Stimulated activated effector memory CD8-positive, alpha-beta T cell treated with anti-CD3 and anti-CD28 coated beads, Interleukin-12 subunit alpha, Interleukin-12 subunit beta, amount 100 ng/mL, for 72 hours (primary cell): ENCODE measurements at regions not wholly inside any gene's neighbourhood (a gene's known extent, or its start where the extent isn't known, plus 50 kb on each side); places are given as distances from the start of the nearest gene placed in this dataset.

Experiments
- ATAC-seq: fragments of 150-1000 bp; cut with Tn5 transposase; 2 replicates; pipeline ENCODE4 v1.10.0; 2021
- DNase-seq, 2 donors: peaks; one replicate each; pipeline ENCODE4 v3.0.0; 2021 to 2022; ENCODE audit warnings: low spot score in 2 of 2
- H3K27ac Mint-ChIP-seq: one replicate; pipeline ENCODE4 v1.8.0; 2022; ENCODE audit warnings: mild to moderate bottlenecking, mixed read lengths
- H3K36me3 Mint-ChIP-seq: one replicate; pipeline ENCODE4 v1.8.0; 2022; ENCODE audit warnings: mild to moderate bottlenecking, mixed read lengths
- H3K4me1 Mint-ChIP-seq: one replicate; pipeline ENCODE4 v1.8.0; 2022; ENCODE audit warnings: mixed read lengths
- H3K4me3 Mint-ChIP-seq: one replicate; pipeline ENCODE4 v1.8.0; 2022; ENCODE audit warnings: mild to moderate bottlenecking, mixed read lengths
- H3K9me3 Mint-ChIP-seq: one replicate; pipeline ENCODE4 v1.8.0; 2022; ENCODE audit warnings: mixed read lengths

DNA sequence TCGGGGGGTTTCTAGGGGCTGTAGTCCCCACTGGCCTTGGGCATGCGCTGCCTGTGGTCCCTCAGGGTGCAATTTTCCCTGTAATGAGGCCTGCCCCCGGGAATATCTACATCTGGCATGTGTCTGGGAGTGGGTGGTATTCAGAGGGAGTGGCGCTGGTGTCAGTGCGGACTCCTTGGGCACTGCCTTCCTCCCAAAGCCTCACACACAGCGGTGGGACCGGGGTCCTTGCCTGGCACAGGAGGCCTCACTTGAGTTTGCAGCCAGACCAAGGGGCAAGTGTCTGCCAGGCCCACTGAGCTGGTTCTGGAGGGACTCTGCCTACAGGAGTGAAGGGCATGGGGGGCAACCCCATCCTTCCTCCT lies 53.5 kb upstream of the PCSK6 start:
- Mint-ChIP-seq H3K9me3 (no peaks in the 10 kb centered on the region), H3K27ac (no peak overlapping the region), H3K4me3 (no peak overlapping the region), H3K4me1 (no peaks in the 10 kb centered on the region), H3K36me3 (peaks cover 5% of the 10 kb centered on the region)
- ATAC-seq: no peak
- DNase-seq: no peak

DNA sequence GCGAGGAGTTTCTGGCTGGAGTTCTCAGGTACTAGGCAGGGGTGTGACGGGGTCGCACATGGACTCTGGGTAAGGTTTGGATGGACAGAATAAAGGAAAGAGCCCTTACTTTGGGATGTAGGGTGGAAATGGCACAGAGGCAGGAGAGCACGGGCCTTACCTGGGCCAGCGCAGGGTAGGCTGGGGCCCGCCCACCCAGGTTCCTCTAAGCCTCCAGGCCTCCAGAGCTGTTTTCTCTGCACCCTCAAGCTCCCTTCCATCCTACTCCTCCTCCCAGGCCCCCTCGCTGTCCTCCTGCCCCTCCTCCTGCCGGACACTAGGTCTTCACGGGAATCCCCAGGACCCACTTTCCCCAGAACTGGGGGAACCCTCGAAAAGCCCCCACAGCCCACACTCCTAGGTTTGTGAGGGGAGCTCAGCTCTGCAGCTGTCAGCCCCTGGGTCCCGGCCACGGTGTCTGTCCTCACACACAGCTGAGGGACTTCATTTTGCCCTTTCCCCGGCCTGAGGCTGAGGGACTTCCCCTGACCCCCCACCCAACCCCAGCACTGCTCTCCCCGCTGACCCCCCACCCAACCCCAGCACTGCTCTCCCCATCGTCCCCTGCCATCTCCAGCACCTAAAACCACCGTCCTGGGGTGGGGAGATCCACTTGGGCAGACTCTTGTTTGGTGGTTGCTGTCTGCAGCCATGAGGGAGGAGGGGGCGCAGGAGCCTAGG lies 53.0 kb upstream of the PCSK6 start:
- Mint-ChIP-seq H3K9me3 (no peaks in the 10 kb centered on the region), H3K27ac (no peak overlapping the region), H3K4me1 (no peaks in the 10 kb centered on the region), H3K36me3 (peaks cover 5% of the 10 kb centered on the region), H3K4me3 (no peak overlapping the region)
- ATAC-seq (no peak), DNase-seq (no peak)

DNA sequence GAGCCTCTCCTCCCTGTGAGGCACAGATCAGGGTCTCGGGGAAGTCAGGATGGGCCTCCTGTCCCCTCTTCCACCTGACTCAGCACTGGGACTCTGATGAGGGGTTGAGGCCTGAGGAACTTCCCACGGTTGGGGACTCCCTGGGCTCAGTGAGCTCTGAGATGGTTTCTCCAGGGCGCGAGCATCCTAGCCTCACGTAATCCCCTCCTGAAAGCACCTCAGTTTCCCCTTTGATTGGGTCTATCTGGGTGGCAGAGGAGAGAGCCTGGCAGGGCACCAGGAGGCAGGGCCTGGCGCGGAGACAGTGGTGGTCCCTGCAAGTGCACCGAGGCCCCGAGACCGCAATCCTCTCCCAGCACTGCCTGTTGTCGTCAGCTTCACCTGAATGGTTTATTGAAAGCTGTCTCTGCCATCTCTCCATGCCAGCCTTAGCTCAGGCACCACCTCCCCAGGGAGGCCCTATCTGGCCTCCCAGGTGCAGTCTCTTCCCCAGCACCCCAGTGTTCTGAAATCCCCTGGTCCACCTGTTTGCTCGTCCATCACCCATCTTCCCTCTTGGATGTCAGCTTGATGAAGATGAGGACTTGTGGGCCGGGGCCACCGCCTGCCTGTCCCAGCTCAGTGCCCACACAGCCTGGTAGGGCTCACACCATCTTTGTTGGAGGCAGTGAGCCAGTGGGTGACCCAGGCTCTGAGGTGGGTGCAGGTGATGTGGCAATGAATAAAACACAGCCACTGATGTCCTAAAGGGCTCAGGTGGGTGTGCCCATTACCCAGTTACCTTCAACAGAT lies 52.2 kb upstream of the PCSK6 start:
- Mint-ChIP-seq H3K27ac (no peak overlapping the region), H3K36me3 (peaks cover 5% of the 10 kb centered on the region), H3K9me3 (no peaks in the 10 kb centered on the region), H3K4me1 (no peaks in the 10 kb centered on the region), H3K4me3 (no peak overlapping the region)
- DNase-seq: no peak
- ATAC-seq: no peak

DNA sequence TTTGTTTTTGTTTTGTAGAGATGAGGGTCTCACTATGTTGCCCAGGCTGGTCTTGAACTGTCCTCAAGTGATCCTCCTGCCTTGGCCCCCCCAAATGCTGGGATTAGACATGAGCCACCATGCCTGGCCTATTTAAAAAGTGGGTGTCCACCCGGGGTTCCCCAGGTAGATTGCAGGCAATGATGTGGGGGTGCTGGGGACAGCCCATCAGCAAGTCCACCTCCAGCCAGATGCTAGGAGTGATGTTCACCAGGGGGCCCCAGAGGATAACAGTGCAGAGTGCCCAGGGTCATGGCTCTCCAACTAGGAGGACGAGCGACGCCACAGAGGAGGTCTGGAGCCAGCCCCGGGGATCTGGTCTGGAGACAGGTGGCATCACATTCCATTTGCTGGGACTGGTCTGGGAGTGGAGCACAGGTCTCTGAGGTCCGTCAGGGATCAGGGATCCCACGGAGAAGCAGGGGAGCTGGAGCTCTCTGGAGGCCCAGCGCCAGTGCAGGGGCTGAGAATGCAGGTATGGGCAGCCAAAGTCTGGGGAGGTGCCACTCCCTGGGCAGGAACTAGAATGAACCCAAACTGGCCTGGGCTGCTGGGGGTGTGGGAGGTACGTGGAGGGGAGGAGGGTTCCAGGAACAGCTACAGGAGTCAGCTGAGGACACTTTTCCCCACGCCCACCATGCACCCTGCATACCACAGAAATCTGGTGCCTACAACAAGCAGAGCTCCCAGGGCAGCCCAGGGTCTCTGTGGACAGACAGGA lies 51.2 kb upstream of the PCSK6 start:
- DNase-seq (no peak), ATAC-seq (peak; percentile 32)
- Mint-ChIP-seq H3K9me3 (no peaks in the 10 kb centered on the region), H3K36me3 (peaks cover 5% of the 10 kb centered on the region), H3K27ac (no peak overlapping the region), H3K4me3 (no peak overlapping the region), H3K4me1 (no peaks in the 10 kb centered on the region)

DNA sequence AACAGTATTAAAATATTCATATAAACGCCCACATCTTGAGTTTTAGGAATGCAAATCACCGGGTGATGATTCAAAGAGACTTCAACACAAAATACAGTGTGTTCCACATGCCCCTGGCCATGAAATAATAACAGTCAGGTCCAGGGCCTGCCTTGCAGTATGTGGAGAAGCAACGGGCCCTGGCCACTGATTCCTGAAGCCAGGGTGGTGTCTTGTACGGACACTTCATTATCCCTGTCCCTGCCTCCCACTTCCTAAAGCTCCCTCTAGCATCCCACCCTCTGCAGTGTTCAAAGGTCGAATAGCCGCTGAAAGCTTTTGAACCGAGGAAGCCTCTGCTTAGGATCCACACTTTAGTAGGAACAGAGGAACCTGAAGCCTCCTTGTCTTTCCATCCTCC lies 50.4 kb upstream of the PCSK6 start:
- Mint-ChIP-seq H3K27ac (no peak overlapping the region), H3K4me1 (no peaks in the 10 kb centered on the region), H3K36me3 (peaks cover 5% of the 10 kb centered on the region), H3K4me3 (no peak overlapping the region), H3K9me3 (no peaks in the 10 kb centered on the region)
- DNase-seq: no peak
- no peak for ATAC-seq

DNA sequence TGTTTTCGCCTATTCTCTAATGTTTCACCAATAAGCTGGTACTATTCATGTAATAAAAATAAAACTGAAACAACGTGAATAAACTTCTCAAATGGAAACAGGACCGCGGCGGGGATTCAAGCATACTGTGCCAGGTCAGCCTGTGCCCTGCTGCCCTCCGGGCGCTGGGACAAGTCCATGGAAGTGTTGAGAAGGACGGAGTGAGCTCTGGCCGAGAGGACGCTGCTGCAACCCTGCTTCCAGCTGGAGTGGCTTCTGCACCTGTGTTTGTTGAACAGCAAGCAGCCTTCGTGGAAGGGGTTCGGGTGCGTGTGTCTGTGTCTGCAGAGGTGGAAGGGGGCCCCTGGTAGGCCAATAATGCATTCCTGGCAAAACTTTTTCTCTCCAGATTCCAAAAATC lies 50.0 kb upstream of the PCSK6 start:
- Mint-ChIP-seq H3K27ac (no peak overlapping the region), H3K36me3 (peaks cover 5% of the 10 kb centered on the region), H3K9me3 (no peaks in the 10 kb centered on the region), H3K4me1 (no peaks in the 10 kb centered on the region), H3K4me3 (no peak overlapping the region)
- DNase-seq (no peak), ATAC-seq (no peak)
